Lower lobe of right lung (tissue), 2 donors: ENCODE measurements at regions not wholly inside any gene's neighbourhood (a gene's known extent, or its start where the extent isn't known, plus 50 kb on each side); places are given as distances from the start of the nearest gene placed in this dataset.

ENCODE experiments used
- ATAC-seq, 2 donors: fragments of 200-7000 bp; cut with Tn5 transposase; one replicate each; pipeline ENCODE4 v1.9.1; 2020 to 2022; ENCODE audit warnings: mild to moderate bottlenecking in 2 of 2, moderate library complexity in 2 of 2
- DNase-seq: peaks from one replicate; pipeline ENCODE4 v3.0.0-alpha.2; 2020
- H3K27ac ChIP-seq: fragments of 200-600 bp; one replicate; pipeline ENCODE4 v1.8.0; 2022
- H3K27me3 ChIP-seq: fragments of 200-600 bp; one replicate; pipeline ENCODE4 v1.8.0; 2022; ENCODE audit warnings: low read depth
- H3K36me3 ChIP-seq: fragments of 200-600 bp; one replicate; pipeline ENCODE4 v1.8.0; 2022; ENCODE audit warnings: mild to moderate bottlenecking
- H3K4me1 ChIP-seq: fragments of 200-600 bp; one replicate; pipeline ENCODE4 v1.8.0; 2022
- H3K4me3 ChIP-seq: fragments of 200-600 bp; one replicate; pipeline ENCODE4 v1.8.0; 2022; ENCODE audit warnings: mild to moderate bottlenecking
- H3K9me3 ChIP-seq: fragments of 200-600 bp; one replicate; pipeline ENCODE4 v1.8.0; 2022
- CTCF ChIP-seq: fragments of 200-600 bp; IDR thresholded peaks from one replicate; pipeline ENCODE4 v1.8.0; 2022; ENCODE audit warnings: antibody characterized with exemption, mild to moderate bottlenecking
- intact Hi-C: fragments of 100-400 bp; cut with DNase I; formaldehyde crosslinking; loops from one replicate; pipeline ENCODE4 v1.11.0; 2022
- donor health status: DM: no; HTN: yes; CAD: no; lungs with severe emphysema.

DNA sequence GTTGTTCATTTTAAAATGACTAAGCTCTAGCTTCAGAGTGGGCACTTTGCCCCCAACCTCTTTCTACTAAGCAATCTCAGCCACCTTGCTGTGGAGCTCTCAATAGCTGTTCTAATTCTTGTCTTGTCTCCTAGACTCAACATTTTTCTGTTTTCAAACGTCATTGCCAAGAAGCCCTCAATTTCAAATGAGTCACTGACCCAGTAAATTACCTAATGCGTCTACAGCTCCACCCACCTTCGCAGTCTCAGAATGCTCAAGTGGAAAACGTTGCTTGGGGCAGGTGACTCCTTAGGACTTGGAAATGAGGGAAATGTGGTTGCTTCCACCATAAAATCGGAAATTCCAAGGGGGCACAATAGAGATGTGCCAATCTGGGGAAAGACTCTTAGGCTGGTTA is 59.0 kb downstream of the ING2 start:
- DNase-seq = no peak
- H3K27ac ChIP-seq = peak overlapping the region; percentile 14

DNA sequence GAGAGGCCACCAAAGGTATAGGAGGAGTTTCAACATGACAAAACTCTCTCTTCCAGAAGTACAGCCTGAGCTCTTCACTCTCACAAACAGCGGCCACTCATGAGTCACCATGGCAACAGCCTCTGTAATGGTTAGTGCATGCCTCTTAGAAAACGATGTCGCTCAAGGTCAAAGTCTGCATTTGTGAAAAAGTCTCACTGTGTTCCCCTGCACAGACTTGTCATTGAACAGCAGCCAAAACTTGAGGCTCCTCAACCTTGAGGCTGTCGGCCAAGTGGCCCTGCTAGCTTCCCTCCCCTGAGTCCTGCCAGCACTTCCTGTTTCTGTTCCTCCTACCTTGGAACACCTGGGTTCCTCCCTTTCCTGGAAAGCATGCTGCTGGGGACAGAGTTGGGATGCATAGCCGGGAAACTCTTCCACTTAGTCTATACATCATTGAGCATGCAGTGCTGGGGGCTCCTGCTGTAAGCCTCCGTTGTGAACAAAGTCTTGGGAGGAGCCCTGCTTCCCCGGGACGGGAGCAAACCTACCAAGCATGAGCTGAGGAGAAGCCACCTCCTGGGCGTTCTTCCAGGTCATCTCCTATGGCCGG is 66.6 kb downstream of the ING2 start:
- DNase-seq (peak; percentile 87), ATAC-seq (peak; percentile 94 to 96)
- H3K4me1 ChIP-seq = no peaks in the 10 kb centered on the region
- no peaks in the 10 kb centered on the region for H3K36me3 ChIP-seq
- H3K4me3 ChIP-seq = no peak overlapping the region
- peak overlapping the region; percentile 20 for H3K27ac ChIP-seq
- H3K9me3 ChIP-seq = no peaks in the 10 kb centered on the region
- intact Hi-C loops = no loop called here
- no peak for TF ChIP-seq CTCF
- no peaks in the 10 kb centered on the region for H3K27me3 ChIP-seq

More for the DNA sequence above, 59.0 kb downstream of the ING2 start:
- H3K4me3 ChIP-seq = no peak overlapping the region
- ATAC-seq = peak; percentile 81 to 94
- TF ChIP-seq CTCF = no peak
- H3K27me3 ChIP-seq = no peaks in the 10 kb centered on the region
- H3K4me1 ChIP-seq = no peaks in the 10 kb centered on the region
- H3K36me3 ChIP-seq = no peaks in the 10 kb centered on the region
- intact Hi-C loops = no loop called here
- no peaks in the 10 kb centered on the region for H3K9me3 ChIP-seq

- H3K4me1 ChIP-seq = no peaks in the 10 kb centered on the region
- no peak overlapping the region for H3K4me3 ChIP-seq
- no peak for ATAC-seq
- H3K9me3 ChIP-seq = no peaks in the 10 kb centered on the region
- intact Hi-C loops = no loop called here
- H3K27ac ChIP-seq = no peak overlapping the region
- DNase-seq = no peak
- H3K36me3 ChIP-seq = no peaks in the 10 kb centered on the region
- H3K27me3 ChIP-seq = no peaks in the 10 kb centered on the region
- TF ChIP-seq CTCF = no peak
Observed at GRCh38 chr4:183576701-183577404, 72.0 kb downstream of the ING2 start.

GRCh38 chr4:183580370-183580769 is 75.5 kb downstream of the ING2 start:
- H3K9me3 ChIP-seq = no peaks in the 10 kb centered on the region
- H3K27me3 ChIP-seq = no peaks in the 10 kb centered on the region
- no peak for DNase-seq
- ATAC-seq = no peak
- H3K4me3 ChIP-seq = no peak overlapping the region
- no peak for TF ChIP-seq CTCF
- no peaks in the 10 kb centered on the region for H3K4me1 ChIP-seq
- intact Hi-C loops = no loop called here
- no peaks in the 10 kb centered on the region for H3K36me3 ChIP-seq
- H3K27ac ChIP-seq = no peak overlapping the region

DNA sequence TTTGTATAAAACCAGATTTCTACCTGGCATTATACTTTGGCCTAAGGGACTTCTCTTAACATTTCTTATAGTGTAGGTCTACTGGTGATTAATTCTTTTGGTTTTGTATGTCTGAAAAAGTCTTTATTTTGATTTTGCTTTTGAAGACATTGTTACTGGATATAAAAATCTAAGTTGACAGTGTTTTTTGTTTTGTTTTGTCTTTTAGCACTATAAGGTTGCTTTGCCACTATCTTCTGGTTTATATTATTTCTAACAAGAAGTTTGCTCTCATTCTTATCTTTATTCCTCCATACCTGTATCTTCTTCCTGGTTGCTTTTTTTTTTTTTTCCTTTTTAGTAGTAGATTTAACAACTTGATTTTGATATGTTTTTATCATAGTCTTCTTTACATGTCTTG is 76.0 kb downstream of the ING2 start:
- DNase-seq (no peak), ATAC-seq (no peak)
- intact Hi-C loops = no loop called here
- TF ChIP-seq CTCF = no peak
- H3K9me3 ChIP-seq = no peaks in the 10 kb centered on the region
- H3K36me3 ChIP-seq = no peaks in the 10 kb centered on the region
- no peaks in the 10 kb centered on the region for H3K27me3 ChIP-seq
- H3K27ac ChIP-seq = no peak overlapping the region
- no peak overlapping the region for H3K4me3 ChIP-seq
- no peaks in the 10 kb centered on the region for H3K4me1 ChIP-seq
